SU-DHL-6 (cell line): ENCODE measurements at regions not wholly inside any gene's neighbourhood (a gene's known extent, or its start where the extent isn't known, plus 50 kb on each side); places are given as distances from the start of the nearest gene placed in this dataset.

ENCODE experiments used
- H2AFZ ChIP-seq: fragments of 200-600 bp; sonication (generic); 2 replicates; pipeline ENCODE4 v1.6.1; 2014; ENCODE audit warnings: low read depth, mild to moderate bottlenecking, moderate library complexity, mixed read lengths, antibody characterized with exemption, low read length; ENCODE audit not compliant: severe bottlenecking
- H3F3A ChIP-seq: fragments of 200-600 bp; shearing (Covaris generic); 2 replicates; pipeline ENCODE4 v1.6.0; 2016; ENCODE audit warnings: antibody characterized with exemption, mild to moderate bottlenecking; ENCODE audit not compliant: insufficient read depth
- H3K27ac ChIP-seq: fragments of 200-600 bp; sonication (generic); 2 replicates; pipeline ENCODE4 v1.5.1; 2016; ENCODE audit warnings: low read depth, mild to moderate bottlenecking, low read length, moderate library complexity, mixed read lengths
- H3K27me3 ChIP-seq: fragments of 200-600 bp; sonication (generic), shearing (Covaris generic); 2 replicates; pipeline ENCODE4 v1.6.0; 2014; ENCODE audit warnings: mild to moderate bottlenecking, low read length
- H3K36me3 ChIP-seq: fragments of 200-600 bp; sonication (generic); 2 replicates; pipeline ENCODE4 v1.6.1; 2014; ENCODE audit warnings: mild to moderate bottlenecking, low read length, mixed read lengths
- H3K4me2 ChIP-seq: fragments of 300-600, 200-600 bp; shearing (Covaris generic), sonication (generic); 2 replicates; pipeline ENCODE4 v1.6.0; 2014; ENCODE audit warnings: low read length, low read depth, mild to moderate bottlenecking; ENCODE audit not compliant: poor library complexity, severe bottlenecking
- H3K4me3 ChIP-seq: fragments of 200-600 bp; sonication (generic); 2 replicates; pipeline ENCODE4 v1.5.1; 2014; ENCODE audit warnings: antibody characterized with exemption, low read length, mild to moderate bottlenecking, mixed read lengths; ENCODE audit not compliant: insufficient read depth, poor library complexity, severe bottlenecking
- H3K79me2 ChIP-seq: fragments of 200-600 bp; sonication (generic); 2 replicates; pipeline ENCODE4 v1.6.1; 2014; ENCODE audit warnings: mild to moderate bottlenecking, low read length, moderate library complexity; ENCODE audit not compliant: insufficient read depth
- H3K9ac ChIP-seq: fragments of 200-600 bp; sonication (generic); 2 replicates; pipeline ENCODE4 v1.7.0; 2014; ENCODE audit warnings: mild to moderate bottlenecking, low read length
- H3K9me2 ChIP-seq: fragments of 200-600 bp; sonication (generic); replicated peaks from 2 replicates; pipeline ENCODE4 v1.6.1; 2014; ENCODE audit warnings: low read length; ENCODE audit not compliant: insufficient read depth
- H3K9me3 ChIP-seq: fragments of 200-600 bp; sonication (generic); 2 replicates; pipeline ENCODE4 v1.6.1; 2014; ENCODE audit warnings: low read length, mixed read lengths; ENCODE audit not compliant: insufficient read depth
- H4K20me1 ChIP-seq: fragments of 200-600 bp; sonication (generic); 2 replicates; pipeline ENCODE4 v1.6.1; 2014; ENCODE audit warnings: low read depth, mild to moderate bottlenecking, antibody characterized with exemption, low read length, moderate library complexity, mixed read lengths
- CTCF ChIP-seq: fragments of 200-600 bp; sonication (generic); IDR thresholded peaks from one replicate; pipeline ENCODE4 v1.5.1; 2017; ENCODE audit warnings: antibody characterized with exemption, mild to moderate bottlenecking, low read length, moderate library complexity; ENCODE audit not compliant: insufficient read depth, poor library complexity, severe bottlenecking
- EZH2phosphoT487 ChIP-seq: fragments of 200-600 bp; sonication (generic), shearing (Covaris generic); conservative IDR thresholded peaks from 2 replicates; pipeline ENCODE4 v1.6.1; 2018; ENCODE audit warnings: mild to moderate bottlenecking, antibody characterized with exemption, low read length, moderate library complexity, mixed read lengths

GRCh38 chr1:96880626-96881025 is 159.0 kb downstream of the PTBP2 start:
- H3K9ac ChIP-seq: no peak overlapping the region
- no peaks in the 10 kb centered on the region for H3K79me2 ChIP-seq

GRCh38 chr1:96882096-96882495 is 160.5 kb downstream of the PTBP2 start:
- no peak for TF ChIP-seq EZH2phosphoT487
- no peak for TF ChIP-seq CTCF
- Histone ChIP-seq H3K9ac (no peak overlapping the region), H3K4me2 (no peak overlapping the region), H2AFZ (no peak overlapping the region), H4K20me1 (no peaks in the 10 kb centered on the region), H3F3A (no peaks in the 10 kb centered on the region), H3K4me3 (no peak overlapping the region), H3K36me3 (no peaks in the 10 kb centered on the region), H3K79me2 (no peaks in the 10 kb centered on the region), H3K9me3 (0 out of 2 replicates have a peak, but pooled peaks cover 3% of the 10 kb centered on the region), H3K9me2 (no peaks in the 10 kb centered on the region), H3K27ac (no peak overlapping the region), H3K27me3 (no peaks in the 10 kb centered on the region)

More at GRCh38 chr1:96880626-96881025, 159.0 kb downstream of the PTBP2 start:
- Histone ChIP-seq H3K4me2 (no peak overlapping the region), H3K27ac (no peak overlapping the region), H4K20me1 (no peaks in the 10 kb centered on the region), H3F3A (no peaks in the 10 kb centered on the region), H3K27me3 (no peaks in the 10 kb centered on the region), H3K4me3 (no peak overlapping the region), H3K9me3 (0 out of 2 replicates have a peak, but pooled peaks cover 3% of the 10 kb centered on the region), H3K9me2 (no peaks in the 10 kb centered on the region), H3K36me3 (no peaks in the 10 kb centered on the region), H2AFZ (no peak overlapping the region)
- TF ChIP-seq CTCF (no peak), EZH2phosphoT487 (no peak)

- H3K9me3 ChIP-seq: no peaks in the 10 kb centered on the region
- no peaks in the 10 kb centered on the region for H3K79me2 ChIP-seq
- H3K27ac ChIP-seq: no peak overlapping the region
- no peak overlapping the region for H2AFZ ChIP-seq
- H3F3A ChIP-seq: no peaks in the 10 kb centered on the region
- TF ChIP-seq CTCF: no peak
- no peak for TF ChIP-seq EZH2phosphoT487
- no peaks in the 10 kb centered on the region for H3K27me3 ChIP-seq
- H3K36me3 ChIP-seq: no peaks in the 10 kb centered on the region
- no peaks in the 10 kb centered on the region for H4K20me1 ChIP-seq
- H3K9me2 ChIP-seq: no peaks in the 10 kb centered on the region
- no peak overlapping the region for H3K4me2 ChIP-seq
- H3K4me3 ChIP-seq: no peak overlapping the region
- H3K9ac ChIP-seq: no peak overlapping the region
These were observed 164.9 kb downstream of the PTBP2 start for GRCh38 chr1:96886474-96886873.
